ENCODE measurements at regions not wholly inside any gene's neighbourhood (a gene's known extent, or its start where the extent isn't known, plus 50 kb on each side); places are given as distances from the start of the nearest gene placed in this dataset.

- TF ChIP-seq CTCF (IDR thresholded peaks at IDR 0.05), result no peak
- no peak for TF ChIP-seq POLR2AphosphoS5 (IDR thresholded peaks at IDR 0.05; ENCODE audit: insufficient read depth in 1 of 2, low read depth in 1 of 2)
- TF ChIP-seq POLR2A (IDR thresholded peaks at IDR 0.05), result no peak
Measured at GRCh38 chr16:86683441-86684194, 105.3 kb downstream of the FOXL1 start.

All from vagina (tissue), 2 donors.